Cardiac septum (tissue), 1 donor: ENCODE measurements at regions not wholly inside any gene's neighbourhood (a gene's known extent, or its start where the extent isn't known, plus 50 kb on each side); places are given as distances from the start of the nearest gene placed in this dataset.
"Not testable (repeated sequence)": the region's sequence is repeated elsewhere in the genome, so short reads cannot be mapped to it uniquely, and the experiment has no call there.

Experiments used
- DNase-seq: peaks from one replicate; pipeline ENCODE4 v3.0.0-alpha.2; 2020; ENCODE audit warnings: low spot score
- intact Hi-C: fragments of 100-400 bp; cut with DNase I; formaldehyde crosslinking; loops from one replicate; pipeline ENCODE4 v1.14.0; 2022
- donor health status: DM: no; HTN: no; CAD: no.

DNA sequence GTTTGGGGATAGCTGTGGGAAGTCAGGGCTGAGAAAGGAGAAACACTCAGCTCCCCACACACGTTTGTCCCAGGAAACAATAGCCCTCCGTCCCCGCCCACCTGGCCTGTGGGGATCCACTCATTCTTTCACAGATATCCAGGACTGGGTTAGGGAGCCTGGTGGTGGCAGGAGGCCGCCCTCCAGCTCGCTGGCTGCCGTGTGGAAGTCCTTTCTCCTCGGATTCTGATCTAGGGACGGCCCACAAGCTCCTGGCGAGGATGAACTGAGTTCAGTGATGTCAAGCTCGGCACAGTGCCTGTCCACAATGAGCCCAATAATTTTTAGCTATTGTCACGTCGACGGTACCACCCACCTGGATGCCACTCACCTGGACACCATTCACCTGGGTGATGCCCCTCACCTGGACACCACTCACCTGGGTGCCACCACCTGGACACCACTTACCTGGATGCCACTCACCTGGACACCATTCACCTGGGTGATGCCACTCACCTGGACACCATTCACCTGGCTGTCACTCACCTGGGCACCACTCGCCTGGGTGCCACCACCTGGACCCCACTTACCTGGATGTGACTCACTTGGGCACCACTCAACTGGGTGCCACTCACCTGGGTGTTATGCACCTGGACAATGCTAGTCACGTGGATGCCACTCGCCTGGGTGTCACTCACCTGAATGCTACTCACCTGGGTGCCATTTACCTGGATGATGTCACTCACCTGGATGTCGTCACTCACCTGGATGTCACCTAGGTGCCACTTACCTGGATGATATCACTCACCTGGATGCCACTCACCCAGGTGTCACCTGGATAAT is 172.5 kb upstream of the FOXF1 start:
- no peak for DNase-seq
- intact Hi-C loops = no loop called here

- intact Hi-C loops = no loop called here
- DNase-seq = no peak
Measured at GRCh38 chr16:86338403-86339115, 171.8 kb upstream of the FOXF1 start.

- intact Hi-C loops = loop anchor here (2.0 to 10.0 kb wide), 2 partner anchors 175 to 267 kb away; no protein-coding TSS in a partner anchor
- DNase-seq = no peak
Measured at GRCh38 chr16:86342161-86342834, 168.0 kb upstream of the FOXF1 start.

DNA sequence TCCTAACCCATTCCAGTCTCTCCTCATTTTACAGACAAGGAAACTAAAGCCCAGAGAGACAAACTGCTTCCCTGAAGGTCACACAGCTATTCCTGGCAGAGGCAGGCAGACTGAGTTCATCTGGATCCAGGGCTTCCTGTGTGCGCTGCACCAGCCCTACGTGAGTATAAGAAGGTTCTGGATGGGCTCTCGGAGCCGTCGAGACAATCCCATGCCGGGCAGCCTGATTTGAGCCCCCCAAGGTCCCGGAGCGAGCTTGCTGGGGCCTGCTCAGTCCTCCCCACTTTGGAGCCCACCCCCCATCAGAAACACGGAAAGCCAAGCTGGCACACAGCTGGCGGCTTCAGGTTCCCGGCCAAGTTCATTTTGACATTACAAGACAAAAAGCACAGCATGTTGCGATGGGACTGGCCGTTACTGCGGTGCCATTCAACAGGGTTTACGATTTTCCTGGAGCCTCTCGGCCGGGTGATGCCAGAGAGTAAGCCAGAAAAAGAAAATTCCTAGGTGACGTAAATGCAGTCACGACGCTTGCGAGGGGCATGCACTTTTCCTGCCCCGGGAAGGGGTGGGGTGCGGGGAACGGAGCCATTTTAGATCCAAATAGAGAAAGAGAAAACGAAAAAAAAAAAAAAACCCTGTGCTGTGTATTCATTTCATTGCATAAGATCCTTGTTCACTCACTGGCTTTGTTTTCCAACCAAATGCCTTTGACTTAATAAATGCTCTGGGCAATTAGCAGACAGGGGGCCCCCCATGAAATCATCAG is 167.1 kb upstream of the FOXF1 start:
- intact Hi-C loops = loop anchor here (2.0 to 10.0 kb wide), 2 partner anchors 174 to 268 kb away; no protein-coding TSS in a partner anchor

DNA sequence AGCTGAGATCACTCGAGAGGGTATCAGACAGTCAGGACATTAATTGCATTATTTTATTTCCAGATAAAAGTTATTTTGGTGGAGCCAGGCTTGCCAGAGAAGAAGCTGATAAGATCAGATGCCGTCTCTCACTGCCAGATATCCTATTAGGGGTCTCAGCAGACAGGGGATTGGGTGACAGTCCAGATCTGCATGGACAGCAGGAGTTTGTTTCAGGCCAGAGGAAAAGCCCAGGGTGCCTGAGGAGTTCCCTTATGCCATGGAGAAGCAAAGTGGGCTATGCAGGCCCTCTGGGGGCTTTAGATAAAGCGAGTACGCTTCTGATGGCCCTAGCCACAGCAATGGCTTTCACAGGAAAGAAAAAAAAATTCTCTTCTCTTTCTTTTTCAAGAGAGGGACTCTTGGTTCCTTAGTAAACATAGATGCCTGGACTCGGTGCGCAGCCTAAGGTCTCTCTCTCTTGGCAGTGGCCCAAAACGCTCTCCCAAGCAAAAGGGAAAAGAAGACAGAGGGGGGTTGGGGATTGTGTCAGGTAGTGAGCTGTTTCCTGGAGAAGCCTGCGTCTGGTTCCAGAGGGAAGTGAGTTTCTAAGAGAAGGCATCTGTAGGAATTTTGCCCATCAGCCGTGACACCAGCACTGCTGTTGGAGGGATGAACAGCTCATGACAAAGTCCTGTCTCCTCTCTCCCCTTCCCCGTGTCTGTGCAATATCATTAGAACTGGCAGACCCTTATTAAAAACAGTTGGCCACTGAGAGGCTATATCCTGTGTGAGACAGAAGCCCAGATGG is 166.3 kb upstream of the FOXF1 start:
- no peak for DNase-seq
- intact Hi-C loops = loop anchor here (2.0 to 10.0 kb wide), 2 partner anchors 173 to 269 kb away; no protein-coding TSS in a partner anchor

More for the DNA sequence above, 167.1 kb upstream of the FOXF1 start:
- DNase-seq = no peak

DNA sequence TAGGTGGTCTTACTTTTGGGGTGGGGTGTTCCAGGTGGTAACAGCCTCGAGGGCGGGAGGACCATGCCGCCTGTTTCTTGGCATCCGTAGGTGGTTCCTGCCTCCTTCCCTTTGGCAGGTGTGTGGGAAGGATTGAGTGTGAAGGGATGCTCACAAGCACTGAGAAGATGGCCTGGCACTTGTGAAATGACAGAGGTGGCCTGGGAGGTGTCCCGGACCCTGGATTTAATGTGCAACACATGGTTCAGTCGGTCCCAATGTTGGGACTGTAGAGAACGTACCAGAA is 165.8 kb upstream of the FOXF1 start:
- no peak for DNase-seq
- intact Hi-C loops = loop anchor here (10.0 kb wide), 1 partner anchor 270 kb away; no protein-coding TSS in a partner anchor

- intact Hi-C loops = loop anchor here (10.0 kb wide), 1 partner anchor 270 kb away; no protein-coding TSS in a partner anchor
- no peak for DNase-seq
Measured at GRCh38 chr16:86344881-86345280, 165.4 kb upstream of the FOXF1 start.

DNA sequence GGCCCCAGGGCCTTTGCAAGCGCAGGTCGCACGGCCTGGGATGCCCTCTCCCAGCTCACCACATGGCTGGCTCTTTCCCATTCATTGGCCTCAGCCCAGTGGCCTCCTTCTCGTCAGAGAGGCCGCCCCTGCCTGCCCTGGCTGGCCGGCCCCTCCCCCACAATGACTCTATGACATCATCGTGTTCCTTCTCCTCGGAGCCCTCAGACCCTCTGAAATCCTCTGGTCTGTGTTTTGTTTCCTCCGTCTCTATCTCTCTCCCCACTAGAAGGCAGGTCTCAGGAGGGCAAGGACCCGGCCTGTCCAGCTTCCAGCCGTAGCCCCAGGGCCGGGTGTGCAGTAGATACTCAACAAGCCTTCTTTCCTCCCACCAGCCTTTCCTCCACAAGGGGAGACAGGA is 164.8 kb upstream of the FOXF1 start:
- intact Hi-C loops = loop anchor here (10.0 kb wide), 1 partner anchor 271 kb away; no protein-coding TSS in a partner anchor

DNA sequence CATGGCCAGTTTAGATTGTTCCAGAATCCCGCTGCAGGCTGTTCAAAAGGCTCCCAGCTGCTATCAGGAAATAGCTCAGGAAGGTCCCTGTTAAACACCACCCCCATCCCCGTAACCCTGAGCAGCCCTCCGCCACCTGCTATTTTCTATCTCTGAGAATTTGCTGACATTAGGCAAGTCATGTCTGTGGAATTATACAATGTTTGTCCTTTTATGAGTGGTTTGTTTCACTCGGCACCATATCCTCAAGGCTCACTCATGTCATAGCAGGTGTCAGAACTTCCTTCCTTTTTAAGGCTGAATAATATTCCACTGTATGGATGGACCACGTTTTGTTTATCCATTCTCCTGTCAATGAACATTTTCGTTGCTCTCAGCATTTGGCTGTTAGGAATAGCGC is 164.3 kb upstream of the FOXF1 start:
- DNase-seq = no peak
- intact Hi-C loops = loop anchor here (10.0 kb wide), 1 partner anchor 271 kb away; no protein-coding TSS in a partner anchor

More for the DNA sequence above, 164.8 kb upstream of the FOXF1 start:
- no peak for DNase-seq

GRCh38 chr16:86347090-86347489 is 163.2 kb upstream of the FOXF1 start:
- intact Hi-C loops = loop anchor here (10.0 kb wide), 1 partner anchor 272 kb away; no protein-coding TSS in a partner anchor

DNA sequence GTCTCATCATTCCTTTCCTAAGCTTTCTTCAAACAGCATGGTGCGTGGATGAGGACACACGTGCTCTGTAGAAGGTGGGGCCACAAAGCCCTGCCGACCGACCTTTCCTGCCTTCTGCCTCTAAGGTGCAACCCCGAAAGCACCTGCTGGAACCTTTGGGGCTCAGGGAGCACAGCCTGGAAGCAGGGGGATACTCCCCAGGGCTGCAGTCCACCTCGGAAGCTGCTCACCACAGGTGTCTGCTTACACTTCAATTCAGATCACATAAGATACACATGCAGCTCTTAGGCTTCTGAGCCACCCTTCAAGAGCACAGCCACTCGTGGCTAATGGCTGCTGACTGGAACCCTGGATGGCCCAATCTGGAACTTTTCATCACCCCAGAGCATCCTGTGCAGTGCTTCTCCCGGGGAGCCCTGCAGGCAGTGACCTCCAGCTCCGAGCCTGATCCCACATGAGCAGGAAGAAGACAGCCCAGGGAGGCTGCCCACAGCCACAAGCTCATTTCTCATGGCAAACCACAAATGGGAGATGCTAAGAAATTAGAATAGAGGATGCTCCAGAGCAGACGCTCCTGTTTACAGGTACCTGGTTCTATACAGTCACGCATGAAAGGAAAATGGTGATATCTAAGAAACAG is 162.3 kb upstream of the FOXF1 start:
- intact Hi-C loops = loop anchor here (10.0 kb wide), 1 partner anchor 273 kb away; no protein-coding TSS in a partner anchor
- DNase-seq = no peak

More at GRCh38 chr16:86347090-86347489, 163.2 kb upstream of the FOXF1 start:
- no peak for DNase-seq

DNA sequence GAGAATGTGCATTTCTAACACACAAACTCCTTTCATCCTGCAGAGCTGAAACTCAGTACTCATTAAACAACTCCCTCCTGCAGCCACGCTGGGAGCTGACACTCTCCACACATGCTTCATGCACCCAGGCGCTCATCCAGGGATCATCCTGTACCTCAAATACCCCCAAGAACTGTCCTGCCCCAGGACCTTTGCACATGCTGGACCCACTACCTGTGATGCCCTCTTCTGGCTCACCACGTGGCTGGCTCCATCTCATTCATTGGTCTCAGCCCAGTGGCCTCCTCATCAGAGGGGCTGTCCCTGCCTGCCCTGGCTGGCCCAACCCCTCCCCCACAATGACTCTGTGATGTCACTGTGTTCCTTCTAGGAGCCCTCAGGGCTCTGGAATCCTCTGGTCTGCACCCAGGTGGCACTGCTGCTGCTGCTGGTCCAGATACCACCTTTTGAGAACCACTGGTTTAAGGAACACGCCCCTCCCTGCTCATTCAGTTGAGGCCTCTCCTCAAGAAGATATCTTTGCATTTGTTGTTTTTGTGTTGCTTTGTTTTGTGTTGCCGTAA is 160.9 kb upstream of the FOXF1 start:
- DNase-seq = no peak
- intact Hi-C loops = loop anchor here (10.0 kb wide), 1 partner anchor 275 kb away; no protein-coding TSS in a partner anchor

- intact Hi-C loops = no loop called here
- no peak for DNase-seq
Measured at GRCh38 chr16:86350289-86350688, 160.0 kb upstream of the FOXF1 start.

DNA sequence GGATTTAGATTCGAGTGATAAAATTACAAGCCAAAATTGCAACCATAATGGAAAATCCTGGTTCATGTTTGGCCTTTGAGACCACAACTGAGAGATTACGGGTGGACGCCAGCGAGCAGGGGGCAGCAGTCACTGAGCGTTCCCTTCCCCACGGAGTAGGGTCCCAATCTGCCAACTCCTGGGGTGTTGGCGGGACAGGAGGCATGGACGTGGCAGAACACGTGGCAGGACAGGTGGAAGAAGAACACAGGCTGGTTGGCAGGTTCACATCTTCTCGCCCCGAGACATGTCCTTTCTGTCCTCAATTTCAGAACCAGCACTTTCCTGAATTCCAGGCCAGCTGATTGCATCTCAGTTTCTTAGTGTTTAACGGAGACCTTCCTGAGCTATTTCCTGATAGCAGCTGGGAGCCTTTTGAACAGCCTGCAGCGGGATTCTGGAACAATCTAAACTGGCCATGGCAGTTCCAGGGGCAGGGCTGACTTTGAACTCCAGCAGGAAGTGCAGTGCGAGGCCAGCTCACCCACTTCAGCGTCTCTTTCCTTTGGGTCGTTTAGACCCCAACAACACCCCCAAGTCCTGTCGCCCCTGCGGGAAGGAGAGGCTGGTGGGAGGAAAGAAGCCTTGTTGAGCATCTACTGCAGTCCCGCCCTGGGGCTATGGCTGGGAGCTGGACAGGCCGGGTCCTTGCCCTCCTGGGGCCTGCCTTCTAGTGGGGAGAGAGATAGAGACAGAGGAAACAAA is 159.1 kb upstream of the FOXF1 start:
- no peak for DNase-seq
- intact Hi-C loops = no loop called here

- DNase-seq, intact Hi-C loops: not testable (repeated sequence)
Measured at GRCh38 chr16:86351785-86352139, 158.6 kb upstream of the FOXF1 start.

DNA sequence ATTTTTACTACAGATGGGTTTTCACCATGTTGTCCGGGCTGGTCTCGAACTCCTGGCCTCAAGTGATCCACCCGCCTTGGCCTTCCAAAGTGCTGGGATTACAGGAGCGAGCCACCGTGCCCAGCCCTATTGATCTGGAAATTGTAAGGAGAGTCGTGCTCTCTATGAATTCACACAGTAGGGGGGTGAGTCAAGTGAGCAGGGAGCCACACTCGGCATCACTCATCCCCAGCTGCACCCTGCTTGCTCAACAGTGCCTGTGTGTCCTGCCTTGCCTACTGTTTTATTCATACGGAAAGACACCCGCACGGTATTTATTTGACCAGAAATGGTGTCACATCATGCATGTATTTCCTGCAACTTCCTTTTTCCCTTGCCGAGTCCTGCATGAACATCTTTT is 157.2 kb upstream of the FOXF1 start:
- intact Hi-C loops = no loop called here

GRCh38 chr16:86353948-86354347 is 156.4 kb upstream of the FOXF1 start:
- no peak for DNase-seq
- intact Hi-C loops = no loop called here

More for the DNA sequence above, 157.2 kb upstream of the FOXF1 start:
- no peak for DNase-seq
